GM23248 (cell line): ENCODE measurements at regions not wholly inside any gene's neighbourhood (a gene's known extent, or its start where the extent isn't known, plus 50 kb on each side); places are given as distances from the start of the nearest gene placed in this dataset.

Experiments used
- DNase-seq: peaks from one replicate; pipeline ENCODE4 v3.0.0-alpha.2; 2015
- H2AFZ ChIP-seq: fragments of 200-600 bp; sonication (generic); 2 replicates; pipeline ENCODE4 v1.6.1; 2016; ENCODE audit warnings: antibody characterized with exemption
- H3F3A ChIP-seq: fragments of 200-600 bp; sonication (generic); 2 replicates; pipeline ENCODE4 v1.6.1; 2016; ENCODE audit warnings: mild to moderate bottlenecking, antibody characterized with exemption, mixed run types; ENCODE audit not compliant: insufficient read depth
- H3K27ac ChIP-seq: fragments of 200-600 bp; sonication (generic); 2 replicates; pipeline ENCODE4 v1.5.1; 2016; ENCODE audit warnings: mild to moderate bottlenecking
- H3K27me3 ChIP-seq: fragments of 200-600 bp; sonication (generic); replicated peaks from 2 replicates; pipeline ENCODE4 v1.6.1; 2016; ENCODE audit warnings: mild to moderate bottlenecking; ENCODE audit not compliant: insufficient read depth
- H3K36me3 ChIP-seq: fragments of 200-600 bp; sonication (generic); 2 replicates; pipeline ENCODE4 v1.6.1; 2016; ENCODE audit warnings: low read depth, mild to moderate bottlenecking
- H3K4me1 ChIP-seq: fragments of 200-600 bp; sonication (generic); 2 replicates; pipeline ENCODE4 v1.6.1; 2016; ENCODE audit warnings: mild to moderate bottlenecking; ENCODE audit not compliant: insufficient read depth
- H3K4me2 ChIP-seq: fragments of 200-600 bp; sonication (generic); one replicate; pipeline ENCODE4 v1.6.1; 2016; ENCODE audit warnings: mild to moderate bottlenecking; ENCODE audit not compliant: unreplicated experiment
- H3K4me3 ChIP-seq: fragments of 200-600 bp; sonication (generic); 2 replicates; pipeline ENCODE4 v1.5.1; 2016; ENCODE audit warnings: mild to moderate bottlenecking
- H3K79me2 ChIP-seq: fragments of 200-600 bp; sonication (generic); 2 replicates; pipeline ENCODE4 v1.6.1; 2016; ENCODE audit warnings: mild to moderate bottlenecking; ENCODE audit not compliant: insufficient read depth
- H3K9ac ChIP-seq: fragments of 200-600 bp; sonication (generic); 2 replicates; pipeline ENCODE4 v1.6.1; 2016; ENCODE audit warnings: mild to moderate bottlenecking
- H3K9me2 ChIP-seq: fragments of 200-600 bp; sonication (generic); 2 replicates; pipeline ENCODE4 v1.6.1; 2016; ENCODE audit warnings: mixed run types, mild to moderate bottlenecking, moderate library complexity; ENCODE audit not compliant: insufficient read depth
- H3K9me3 ChIP-seq: fragments of 200-600 bp; sonication (generic); one replicate; pipeline ENCODE4 v1.6.1; 2017; ENCODE audit warnings: low read depth
- H4K20me1 ChIP-seq: fragments of 200-600 bp; sonication (generic); 2 replicates; pipeline ENCODE4 v1.6.0; 2016; ENCODE audit not compliant: insufficient read depth
- EZH2 ChIP-seq: fragments of 200-600 bp; sonication (generic); IDR thresholded peaks from 2 replicates; pipeline ENCODE4 v1.6.1; 2018; ENCODE audit warnings: antibody characterized with exemption, mild to moderate bottlenecking; ENCODE audit not compliant: insufficient read depth, poor library complexity, severe bottlenecking
- EZH2phosphoT487 ChIP-seq: fragments of 200-600 bp; sonication (generic); IDR thresholded peaks from 2 replicates; pipeline ENCODE4 v1.6.1; 2018; ENCODE audit warnings: antibody characterized with exemption, moderate library complexity, mild to moderate bottlenecking, low read depth; ENCODE audit not compliant: insufficient read depth
- WGBS, 2 experiments: methylation state at CpG; one replicate each; pipeline ENCODE4 v1.1.6; 2015 to 2017; ENCODE audit warnings: low lambda C conversion rate in 2 of 2, low coverage in 1 of 2; ENCODE audit errors: missing lambda C conversion rate in 2 of 2; 5-methylcytosine and 5-hydroxymethylcytosine counted together
- in situ Hi-C: fragments of 300-500 bp; cut with MboI; formaldehyde crosslinking; loops from 2 replicates; pipeline ENCODE4 v1.15.0; 2020

GRCh38 chr6:74044417-74045096 lies 348.6 kb downstream of the CD109 start:
- H3K27me3 ChIP-seq = no peaks in the 10 kb centered on the region
- no peak overlapping the region for H2AFZ ChIP-seq
- H3K9me2 ChIP-seq = no peaks in the 10 kb centered on the region
- H3F3A ChIP-seq = peaks cover 9% of the 10 kb centered on the region; the same call in 1 of the 2 replicates
- peaks cover 28% of the 10 kb centered on the region for H3K4me1 ChIP-seq
- WGBS, 2 experiments = 77 to 78% methylated on average over 3 of the region's 3 CpGs
- no peak overlapping the region for H3K4me3 ChIP-seq
- H3K79me2 ChIP-seq = no peaks in the 10 kb centered on the region
- in situ Hi-C loops = no loop called here
- no peaks in the 10 kb centered on the region for H4K20me1 ChIP-seq
- H3K9ac ChIP-seq = no peak overlapping the region
- H3K27ac ChIP-seq = no peak overlapping the region
- H3K36me3 ChIP-seq = no peaks in the 10 kb centered on the region
- no peak overlapping the region for H3K4me2 ChIP-seq
- peak; percentile 52 for DNase-seq
- TF ChIP-seq EZH2 = no peak
- TF ChIP-seq EZH2phosphoT487 = no peak
- H3K9me3 ChIP-seq = no peaks in the 10 kb centered on the region

- Histone ChIP-seq H3K9me3 (no peaks in the 10 kb centered on the region), H3K9me2 (no peaks in the 10 kb centered on the region), H3K27me3 (no peaks in the 10 kb centered on the region), H4K20me1 (no peaks in the 10 kb centered on the region), H3K4me3 (no peak overlapping the region), H3K79me2 (no peaks in the 10 kb centered on the region), H3K9ac (no peak overlapping the region), H3K27ac (no peak overlapping the region), H3K4me2 (no peak overlapping the region), H3K4me1 (peaks cover 21% of the 10 kb centered on the region), H2AFZ (no peak overlapping the region), H3F3A (peaks cover 9% of the 10 kb centered on the region; the same call in 1 of the 2 replicates), H3K36me3 (no peaks in the 10 kb centered on the region)
- TF ChIP-seq EZH2phosphoT487 = no peak
- no peak for TF ChIP-seq EZH2
- WGBS, 2 experiments = 82 to 87% methylated on average over 3 of the region's 3 CpGs
- no peak for DNase-seq
- in situ Hi-C loops = no loop called here
Observed at GRCh38 chr6:74041420-74041819, 345.4 kb downstream of the CD109 start.

- Histone ChIP-seq H3K4me1 (no peaks in the 10 kb centered on the region), H3K36me3 (no peaks in the 10 kb centered on the region), H2AFZ (no peak overlapping the region), H3K9me2 (no peaks in the 10 kb centered on the region), H3K27me3 (peaks cover 4% of the 10 kb centered on the region; the same call in 1 of the 2 replicates), H3K9me3 (no peaks in the 10 kb centered on the region), H3K27ac (no peak overlapping the region), H3K4me2 (no peak overlapping the region), H4K20me1 (no peaks in the 10 kb centered on the region), H3K9ac (no peak overlapping the region), H3K79me2 (no peaks in the 10 kb centered on the region), H3F3A (no peaks in the 10 kb centered on the region), H3K4me3 (no peak overlapping the region)
- 75 to 83% methylated on average over 5 of the region's 5 CpGs for WGBS, 2 experiments
- no peak for TF ChIP-seq EZH2phosphoT487
- TF ChIP-seq EZH2 = no peak
- DNase-seq = no peak
- in situ Hi-C loops = no loop called here
Observed at GRCh38 chr6:74018825-74019224, 322.8 kb downstream of the CD109 start.

- no peaks in the 10 kb centered on the region for H3K79me2 ChIP-seq
- no peaks in the 10 kb centered on the region for H3K27me3 ChIP-seq
- no peak overlapping the region for H3K9ac ChIP-seq
- no peak for TF ChIP-seq EZH2phosphoT487
- TF ChIP-seq EZH2 = no peak
- no peaks in the 10 kb centered on the region for H3K9me3 ChIP-seq
- no peak overlapping the region for H3K4me2 ChIP-seq
- H3K4me1 ChIP-seq = no peaks in the 10 kb centered on the region
- WGBS, 2 experiments = 54 to 56% methylated on average over 1 of the region's 1 CpG
- no peaks in the 10 kb centered on the region for H3K36me3 ChIP-seq
- H2AFZ ChIP-seq = no peak overlapping the region
- H3K4me3 ChIP-seq = no peak overlapping the region
- H4K20me1 ChIP-seq = no peaks in the 10 kb centered on the region
- no peak overlapping the region for H3K27ac ChIP-seq
- DNase-seq = no peak
- no peaks in the 10 kb centered on the region for H3K9me2 ChIP-seq
- H3F3A ChIP-seq = no peaks in the 10 kb centered on the region
- in situ Hi-C loops = no loop called here
Observed at GRCh38 chr6:74015427-74015826, 319.4 kb downstream of the CD109 start.
